ENCODE measurements at regions not wholly inside any gene's neighbourhood (a gene's known extent, or its start where the extent isn't known, plus 50 kb on each side); places are given as distances from the start of the nearest gene placed in this dataset.

GRCh38 chrX:122626871-122627270, 557.2 kb upstream of the GRIA3 start:
- H3K36me3 ChIP-seq (ENCODE audit: control insufficient read depth in 2 of 2, insufficient read depth in 1 of 2, low read length in 2 of 2): no peaks in the 10 kb centered on the region
- no peak for TF ChIP-seq ZNF843 (tag by site-specific recombination; IDR thresholded peaks at IDR 0.05)
- no peak for TF ChIP-seq ZNF311 (tag by site-specific recombination; IDR thresholded peaks at IDR 0.05; ENCODE audit: borderline replicate concordance)
- no peak for TF ChIP-seq AEBP2 (tag by site-specific recombination; IDR thresholded peaks at IDR 0.05; ENCODE audit: borderline replicate concordance)
- TF ChIP-seq ZNF155 (tag by site-specific recombination; IDR thresholded peaks at IDR 0.05): no peak
- TF ChIP-seq GLIS2 (tag by site-specific recombination; IDR thresholded peaks at IDR 0.05): no peak
- TF ChIP-seq ZNF148 (tag by site-specific recombination; IDR thresholded peaks at IDR 0.05; ENCODE audit: borderline replicate concordance): no peak
- no peak for TF ChIP-seq ZNF707 (tag by site-specific recombination; IDR thresholded peaks at IDR 0.05)
- no peak for TF ChIP-seq ZNF211 (tag by site-specific recombination; IDR thresholded peaks at IDR 0.05; ENCODE audit: low read depth)
- TF ChIP-seq ZNF645 (tag by site-specific recombination; IDR thresholded peaks at IDR 0.05): no peak
- TF ChIP-seq GLI4 (tag by site-specific recombination; IDR thresholded peaks at IDR 0.05): no peak
- no peak for TF ChIP-seq PRDM4 (tag by site-specific recombination; IDR thresholded peaks at IDR 0.05)
- TF ChIP-seq ZNF521 (tag by site-specific recombination; IDR thresholded peaks at IDR 0.05): no peak
- TF ChIP-seq KLF17 (tag by site-specific recombination; IDR thresholded peaks at IDR 0.05): no peak
- TF ChIP-seq PBX3 (CRISPR knock-in tag; IDR thresholded peaks at IDR 0.05): no peak
- no peak for TF ChIP-seq ZNF585B (tag by site-specific recombination; IDR thresholded peaks at IDR 0.05)
- TF ChIP-seq PRDM6 (tag by site-specific recombination; IDR thresholded peaks at IDR 0.05): no peak
- no peak for TF ChIP-seq ZNF664 (tag by site-specific recombination; IDR thresholded peaks at IDR 0.05)
- TF ChIP-seq ZNF223 (tag by site-specific recombination; IDR thresholded peaks at IDR 0.05): no peak
- no peak for TF ChIP-seq ZXDB (tag by site-specific recombination; IDR thresholded peaks at IDR 0.05)
- no peak overlapping the region for H3K4me3 ChIP-seq (ENCODE audit: low read depth, low read length)
- no peaks in the 10 kb centered on the region for H3K4me1 ChIP-seq (ENCODE audit: control insufficient read depth, insufficient read depth, low read length)
- CTCF ChIA-PET: interaction anchor here (0.6 kb wide), 1 partner anchor 742 kb away, joined by 4 read pairs; no protein-coding TSS in a partner anchor
- no peak overlapping the region for H3K27ac ChIP-seq (ENCODE audit: extremely low read depth, low read depth, low read length)
- POLR2A ChIA-PET: no interaction called here
- no peaks in the 10 kb centered on the region for H3K9me3 ChIP-seq (ENCODE audit: control insufficient read depth, insufficient read depth, low read depth, low read length)
